ENCODE measurements at regions not wholly inside any gene's neighbourhood (a gene's known extent, or its start where the extent isn't known, plus 50 kb on each side); places are given as distances from the start of the nearest gene placed in this dataset.
"Not testable (repeated sequence)": the region's sequence is repeated elsewhere in the genome, so short reads cannot be mapped to it uniquely, and the experiment has no call there.

DNA sequence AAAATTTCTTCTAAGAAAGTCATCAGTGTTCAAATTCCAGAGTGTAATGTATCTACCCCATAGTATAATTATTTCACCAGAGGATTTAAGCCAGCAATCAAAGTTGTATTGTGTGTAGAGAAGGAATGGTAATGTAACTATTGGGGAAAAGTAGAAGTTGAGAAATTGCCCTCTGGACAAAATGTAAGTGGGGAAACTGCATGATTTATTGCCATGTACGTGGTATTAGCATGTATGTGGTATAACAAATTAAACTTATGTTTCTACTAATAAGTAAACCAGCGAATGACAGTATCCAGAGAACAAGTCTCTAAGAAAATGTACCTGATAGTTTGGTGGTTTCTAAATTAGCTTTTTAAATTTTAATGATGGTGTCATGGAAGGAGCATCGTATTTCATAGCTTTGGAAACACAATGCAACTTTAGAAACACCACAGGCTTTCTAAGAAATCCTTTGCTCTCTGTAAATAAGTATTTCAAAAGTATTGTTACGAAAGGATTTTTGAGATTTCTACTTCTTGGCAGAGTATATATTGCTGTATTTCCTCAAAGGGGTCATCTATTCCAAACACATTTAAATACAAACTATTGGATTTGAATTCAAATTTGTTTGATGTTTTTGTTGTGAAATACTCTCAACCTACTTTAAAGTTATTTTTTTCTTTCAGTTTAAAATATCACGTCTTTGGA, 1018.9 kb upstream of the ZEB2 start:
- DNase-seq (ENCODE audit: low read depth in 4 of 4, low spot score in 1 of 4), result no peak

DNA sequence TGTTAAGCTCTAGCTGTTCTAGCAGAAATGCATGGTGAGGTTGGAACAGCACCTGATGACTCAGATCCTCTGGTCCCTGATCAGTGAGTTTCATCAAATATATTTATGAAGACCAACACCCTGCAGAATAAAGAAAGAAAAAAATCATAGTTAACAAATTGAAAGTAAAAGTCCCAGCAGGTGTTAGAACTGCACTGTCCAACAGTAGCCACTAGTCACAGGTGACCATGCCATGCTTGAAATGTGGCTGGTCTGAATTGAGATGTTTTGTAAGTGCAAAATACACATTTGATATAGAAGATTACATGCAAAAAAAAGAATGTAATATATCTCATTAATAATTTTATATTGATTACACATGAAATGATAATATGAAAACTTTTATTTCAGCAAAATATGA, 1010.7 kb upstream of the ZEB2 start:
- no peak for DNase-seq (ENCODE audit: low read depth in 4 of 4, low spot score in 1 of 4)

DNA sequence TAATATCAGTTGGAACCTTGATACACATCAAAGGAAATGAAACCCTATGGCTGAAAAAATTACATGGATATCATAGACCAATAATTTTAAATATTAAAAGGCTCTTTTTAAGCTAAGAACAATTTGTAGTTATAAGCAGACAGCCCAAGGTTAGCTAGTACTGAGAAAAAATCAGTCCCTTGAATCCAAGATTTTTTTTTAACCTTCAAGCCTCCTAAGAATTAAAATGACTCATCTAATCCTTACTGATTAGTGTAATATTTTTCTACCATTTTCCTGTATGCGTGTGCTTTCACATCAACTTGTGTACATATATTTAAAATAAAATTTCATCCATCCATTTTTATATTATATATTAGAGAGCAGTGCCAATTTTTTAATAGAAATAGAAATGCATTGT, 1004.9 kb upstream of the ZEB2 start:
- DNase-seq (ENCODE audit: low read depth in 4 of 4, low spot score in 1 of 4), result no peak

DNA sequence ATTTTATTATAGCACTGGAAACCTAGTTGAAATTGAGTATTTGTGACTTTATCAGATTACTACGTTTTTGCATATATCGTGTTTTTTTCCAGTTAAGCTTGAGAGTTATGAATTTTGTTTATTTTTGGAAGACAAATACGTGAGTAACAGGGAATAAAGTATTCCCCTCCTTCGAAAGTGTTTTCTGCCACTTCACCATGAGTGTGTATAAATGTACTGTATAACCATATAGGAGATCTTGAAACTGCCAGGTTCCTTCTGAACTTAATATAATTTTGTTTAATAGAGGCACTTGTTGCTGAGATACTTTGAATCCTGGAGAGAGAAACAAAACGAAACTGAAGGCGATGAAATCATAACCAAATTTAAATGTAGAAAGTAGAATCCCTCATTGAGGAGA, 1004.4 kb upstream of the ZEB2 start:
- DNase-seq (ENCODE audit: low read depth in 4 of 4, low spot score in 1 of 4), result no peak

DNA sequence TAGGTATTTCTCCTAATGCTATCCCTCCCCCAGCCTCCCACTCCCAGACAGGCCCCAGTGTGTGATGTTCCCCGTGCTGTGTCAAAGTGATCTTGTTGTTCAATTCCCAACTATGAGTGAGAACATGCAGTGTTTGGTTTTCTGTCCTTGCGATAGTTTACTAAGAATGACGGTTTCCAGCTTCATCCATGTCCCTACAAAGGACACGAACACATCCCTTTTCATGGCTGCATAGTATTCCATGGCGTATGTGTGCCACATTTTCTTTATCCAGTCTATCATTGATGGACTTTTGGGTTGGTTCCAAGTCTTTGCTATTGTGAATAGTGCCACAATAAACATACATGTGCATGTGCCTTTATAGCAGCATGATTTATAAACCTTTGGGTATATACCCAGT, 999.3 kb upstream of the ZEB2 start:
- not testable (repeated sequence) for DNase-seq (ENCODE audit: low read depth in 4 of 4, low spot score in 1 of 4)

DNA sequence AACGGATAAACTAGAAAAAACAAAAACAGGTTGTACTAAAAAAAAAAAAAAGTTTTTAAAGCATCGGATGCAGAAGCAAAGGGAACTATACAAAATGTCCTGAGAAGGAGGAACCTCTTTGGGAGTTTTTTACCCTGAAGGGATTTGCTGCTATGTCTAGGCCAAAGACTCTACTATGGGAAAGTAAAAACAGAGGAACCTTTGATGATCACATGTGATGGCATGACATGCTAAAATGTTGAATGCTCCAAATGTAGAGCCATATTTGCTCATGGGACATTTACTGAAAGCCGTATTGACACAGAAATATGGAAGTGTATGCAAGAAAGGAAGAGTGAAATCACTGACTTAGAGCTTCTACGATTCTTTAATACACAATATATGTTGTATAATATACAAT, 992.0 kb upstream of the ZEB2 start:
- DNase-seq (ENCODE audit: low read depth in 4 of 4, low spot score in 1 of 4), result no peak

DNA sequence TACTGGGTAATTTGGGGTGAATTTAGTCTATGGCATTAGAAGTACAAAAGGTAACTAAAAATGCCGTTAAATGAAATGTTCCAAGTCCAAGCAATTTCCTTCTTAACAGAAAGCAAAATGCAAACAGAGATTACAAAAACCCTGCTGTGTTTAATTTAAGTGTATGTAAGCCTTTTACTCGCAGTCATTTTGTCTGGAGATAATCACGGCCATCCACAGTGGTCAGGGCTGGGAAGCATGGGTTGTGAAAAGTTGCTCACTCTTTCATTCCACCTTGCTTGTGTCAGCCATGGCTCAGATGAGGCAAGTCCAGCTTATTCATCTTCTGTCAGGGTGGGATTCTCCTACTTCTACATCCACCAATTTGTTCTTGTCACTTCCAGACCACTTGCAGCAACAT, 983.6 kb upstream of the ZEB2 start:
- no peak for DNase-seq (ENCODE audit: low read depth in 4 of 4, low spot score in 1 of 4)

DNA sequence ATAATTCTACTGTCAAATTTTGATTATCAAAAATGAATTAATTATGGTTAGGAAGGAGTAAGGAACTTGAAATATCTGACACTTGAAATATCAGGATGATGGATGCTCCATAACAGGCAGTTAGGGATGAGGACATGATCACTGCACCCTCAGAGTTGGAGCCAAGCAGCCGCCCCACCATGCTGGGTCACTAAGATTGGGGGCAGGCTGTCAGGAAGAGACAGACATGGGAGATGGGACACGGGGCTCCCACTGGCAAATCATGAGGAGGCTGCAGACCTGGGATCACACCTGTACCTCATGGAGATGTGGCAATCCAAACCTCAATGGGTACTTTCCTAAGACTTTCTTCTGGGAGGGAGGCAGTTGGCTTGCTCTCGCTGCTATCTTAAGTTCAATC, 982.0 kb upstream of the ZEB2 start:
- DNase-seq (ENCODE audit: low read depth in 4 of 4, low spot score in 1 of 4), result no peak

DNA sequence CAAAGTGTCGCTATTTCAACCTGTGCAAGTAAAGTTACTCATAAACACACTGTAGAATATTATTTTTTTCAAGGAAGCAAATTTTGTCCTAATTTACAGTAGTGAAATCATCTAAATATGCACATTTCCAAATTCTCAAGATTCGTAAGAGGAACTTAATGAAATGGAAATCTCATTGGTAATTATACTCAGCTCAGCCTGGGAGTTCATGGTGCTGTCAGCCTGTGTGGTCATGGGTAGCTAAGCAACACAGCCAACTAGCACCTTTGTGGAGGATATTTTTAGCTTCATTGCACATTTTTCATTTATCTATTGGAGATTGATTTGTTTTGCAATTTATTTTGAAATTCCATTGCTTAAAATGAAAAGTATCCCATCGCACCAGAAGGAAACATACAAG, 975.7 kb upstream of the ZEB2 start:
- no peak for DNase-seq (ENCODE audit: low read depth in 4 of 4, low spot score in 1 of 4)

DNA sequence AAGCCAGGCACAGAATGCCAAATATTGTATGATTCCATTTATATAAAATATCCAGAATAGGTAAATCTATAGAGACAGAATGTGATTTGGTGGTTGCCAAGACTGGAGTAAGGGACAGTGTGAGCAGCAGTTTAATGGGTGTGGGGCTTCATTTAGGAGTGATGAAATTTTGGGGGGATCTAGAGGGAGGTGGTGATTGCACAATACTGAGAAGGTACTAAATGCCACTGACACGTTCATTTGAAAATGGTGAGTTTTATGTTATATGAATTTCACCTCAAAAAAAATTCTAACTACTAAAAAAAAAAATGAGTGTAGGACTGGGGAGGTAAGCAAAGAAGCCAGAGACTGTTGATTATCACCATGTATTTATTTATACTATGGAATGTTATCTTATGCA, 974.5 kb upstream of the ZEB2 start:
- DNase-seq (ENCODE audit: low read depth in 4 of 4, low spot score in 1 of 4), result no peak

DNA sequence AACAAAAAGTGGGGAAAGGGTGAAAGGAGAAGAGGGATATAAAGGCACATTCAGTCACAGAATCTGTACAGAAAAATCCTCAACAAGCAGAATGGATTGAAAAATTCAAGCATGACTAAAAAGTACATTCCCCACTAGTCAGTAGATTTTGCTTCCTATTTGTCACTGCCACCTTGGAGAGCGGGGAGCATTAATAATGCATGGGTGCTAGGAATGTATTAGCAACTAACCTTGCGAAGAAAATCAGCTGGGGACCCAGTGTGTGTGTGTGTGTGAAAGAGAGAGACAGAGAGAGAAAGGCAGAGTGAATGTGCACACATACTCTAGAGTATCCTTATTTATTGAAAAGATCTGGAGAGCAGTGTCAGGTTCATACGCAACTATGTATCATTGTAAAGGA, 968.7 kb upstream of the ZEB2 start:
- DNase-seq (ENCODE audit: low read depth in 4 of 4, low spot score in 1 of 4), result no peak

DNA sequence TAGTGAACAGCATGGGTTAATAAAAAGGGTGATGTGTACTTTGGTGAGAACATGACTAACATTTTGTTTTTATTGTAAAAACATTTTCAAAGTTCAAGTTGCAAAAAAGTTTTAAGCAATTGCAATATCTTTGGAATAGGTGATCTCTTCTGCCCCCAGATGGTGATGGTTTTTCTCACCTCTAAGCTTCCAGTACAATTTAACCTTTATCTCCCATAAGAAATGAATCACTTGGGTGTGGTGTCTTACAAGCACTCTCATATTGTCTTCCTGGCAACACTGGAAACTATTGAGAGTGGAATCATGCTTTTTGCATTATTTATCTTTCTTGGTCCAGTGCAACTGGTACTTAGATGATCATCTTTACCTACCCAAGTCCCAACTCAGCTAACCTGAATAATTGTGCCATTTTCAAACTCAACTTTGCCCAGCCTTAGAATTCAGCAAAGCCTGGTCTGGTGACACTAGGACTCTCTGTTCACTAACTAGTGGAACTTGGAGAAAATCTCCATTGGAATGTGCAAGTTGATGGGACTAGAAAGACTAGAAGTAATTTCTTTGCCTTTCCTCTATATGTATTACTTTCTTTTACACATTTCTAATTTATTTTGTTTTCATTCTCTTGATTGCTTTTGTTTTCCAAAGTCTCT, 964.7 kb upstream of the ZEB2 start:
- DNase-seq (ENCODE audit: low read depth in 4 of 4, low spot score in 1 of 4), result no peak

DNA sequence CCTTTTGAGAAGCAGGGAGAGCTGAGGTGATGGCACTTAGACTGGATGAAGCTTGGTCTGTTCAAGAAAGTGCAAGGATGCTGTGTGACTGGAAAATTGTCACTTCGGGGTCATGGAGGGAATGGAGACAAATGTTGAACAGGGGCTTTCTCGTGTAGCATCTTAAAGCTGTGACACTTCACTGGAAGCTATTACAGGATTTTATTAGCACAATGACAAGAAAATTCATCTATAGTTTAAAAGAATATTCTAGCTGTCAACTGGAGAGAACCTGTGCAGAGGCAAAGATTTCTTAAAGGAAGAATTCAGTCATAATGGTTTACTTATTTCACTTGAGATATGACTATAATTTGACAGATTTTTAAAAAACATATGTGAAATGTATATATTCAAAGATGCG, 963.9 kb upstream of the ZEB2 start:
- DNase-seq (ENCODE audit: low read depth in 4 of 4, low spot score in 1 of 4), result no peak

DNA sequence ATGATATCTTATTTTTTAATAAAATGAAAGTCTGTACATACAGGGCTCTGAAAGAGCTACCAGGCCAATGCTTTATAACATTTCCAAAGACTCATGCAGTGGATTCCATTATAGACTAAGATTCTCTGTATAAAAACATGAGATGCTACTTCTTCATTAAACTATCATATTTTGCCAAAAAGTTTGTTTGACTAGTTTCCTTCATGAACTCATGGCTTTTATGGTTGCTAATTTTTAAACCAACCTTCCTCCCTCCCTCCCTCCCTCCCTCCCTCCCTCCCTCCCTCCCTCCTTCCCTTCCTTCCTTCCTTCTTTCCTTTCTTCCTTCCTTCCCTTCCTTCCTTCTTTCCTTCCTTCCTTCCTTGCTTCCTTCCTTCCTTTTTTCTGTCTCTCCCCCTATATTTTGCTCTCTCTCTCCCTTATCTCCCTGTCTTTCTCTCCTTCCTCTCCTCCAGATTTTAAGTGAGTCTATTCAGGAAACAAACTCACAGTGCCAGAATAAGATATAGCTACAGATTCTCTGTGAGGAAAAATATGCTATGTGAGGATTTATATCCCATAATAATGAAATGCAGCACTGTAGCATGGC, 961.5 kb upstream of the ZEB2 start:
- no peak for DNase-seq (ENCODE audit: low read depth in 4 of 4, low spot score in 1 of 4)

DNA sequence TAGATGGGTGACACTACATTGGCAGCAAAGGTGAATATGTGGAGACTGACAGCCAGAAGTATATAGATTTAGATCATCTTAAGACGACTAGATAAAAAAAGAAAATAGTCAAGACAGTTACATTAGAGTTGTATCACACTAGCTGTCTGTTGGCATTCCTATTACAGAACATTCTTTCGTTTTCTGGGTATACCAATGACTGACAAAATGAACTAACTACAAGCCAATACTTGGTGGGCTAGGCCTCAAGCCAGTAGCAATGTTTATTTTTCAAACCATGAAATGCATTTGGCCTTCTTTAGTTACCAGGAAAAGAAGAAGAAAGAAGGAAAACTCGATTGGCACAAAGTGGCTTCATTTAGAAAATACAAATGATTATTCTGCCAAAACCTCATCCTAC, 944.9 kb upstream of the ZEB2 start:
- no peak for DNase-seq (ENCODE audit: low read depth in 4 of 4, low spot score in 1 of 4)

DNA sequence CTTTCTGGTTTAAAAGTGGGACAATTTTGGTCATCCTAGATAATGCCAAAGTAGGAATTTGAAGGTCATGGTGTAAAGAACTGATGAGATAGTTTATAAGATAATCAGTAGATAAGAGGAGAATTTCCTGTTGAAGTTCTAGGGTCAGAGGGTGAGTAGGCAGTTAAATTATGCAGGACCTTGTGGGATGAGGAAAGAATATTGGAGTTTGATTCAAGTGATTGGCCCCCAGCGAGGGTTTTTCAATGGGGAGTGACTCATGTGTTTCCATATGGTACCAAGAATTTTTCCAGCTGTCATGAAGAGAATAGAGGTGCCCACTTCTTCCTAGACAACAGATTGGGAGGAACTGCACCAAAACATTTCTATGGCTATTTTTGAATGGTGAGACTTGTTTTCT, 940.2 kb upstream of the ZEB2 start:
- no peak for DNase-seq (ENCODE audit: low read depth in 4 of 4, low spot score in 1 of 4)

DNA sequence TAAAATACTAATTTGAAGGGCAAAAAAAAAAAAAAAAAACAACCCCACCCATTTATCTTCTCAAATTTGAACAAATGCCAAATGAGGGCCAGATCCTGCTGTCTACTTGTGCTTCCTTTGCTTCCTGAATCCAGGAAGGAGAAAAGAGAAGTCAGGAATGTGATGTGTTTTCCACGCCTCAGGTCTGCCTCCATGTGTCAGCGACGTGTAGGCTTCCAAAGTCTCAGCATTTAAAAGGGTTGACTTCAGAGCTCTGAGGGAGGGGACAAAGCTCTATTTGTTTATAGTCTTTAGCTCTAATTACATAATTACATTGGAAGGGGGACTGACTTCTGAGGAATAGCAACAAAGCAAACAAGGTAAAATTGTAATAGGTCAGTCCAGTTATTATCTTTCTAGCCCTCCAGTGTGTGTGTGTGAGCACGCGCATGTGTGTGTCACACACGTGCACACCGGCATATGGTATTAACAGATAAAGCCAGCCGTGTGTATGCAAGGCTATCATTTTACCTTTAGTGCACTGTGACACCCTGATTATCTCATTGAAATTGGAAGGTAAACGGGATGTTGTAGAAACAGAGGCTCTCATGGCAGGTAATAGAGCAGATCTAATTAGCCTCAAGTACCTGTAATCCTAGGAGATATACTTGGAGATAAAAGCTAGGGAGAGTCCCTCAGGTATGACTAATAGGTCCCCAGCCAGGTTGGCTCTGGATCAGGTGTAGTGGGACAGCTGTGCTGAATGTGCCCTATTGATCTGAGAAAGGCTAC, 911.4 kb upstream of the ZEB2 start:
- no peak for DNase-seq (ENCODE audit: low read depth in 4 of 4, low spot score in 1 of 4)

DNA sequence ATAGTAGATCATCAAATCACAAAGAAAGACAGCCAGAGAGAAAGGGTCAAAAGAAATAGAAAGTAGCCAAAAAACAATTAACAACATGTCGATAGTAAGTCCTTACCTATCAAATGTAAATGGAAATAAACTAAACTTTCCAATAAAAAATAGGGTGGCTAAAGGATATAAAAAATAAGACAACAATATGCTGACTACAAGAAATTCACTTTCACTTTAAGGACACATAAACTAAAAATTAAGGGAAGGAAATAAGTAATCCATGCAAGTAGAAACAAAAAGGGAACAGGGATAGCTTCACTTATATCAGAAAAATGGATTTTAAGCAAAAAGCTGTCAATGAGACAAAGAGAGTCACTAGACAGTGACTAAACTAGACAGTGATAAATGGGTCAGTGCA, 903.9 kb upstream of the ZEB2 start:
- DNase-seq (ENCODE audit: low read depth in 4 of 4, low spot score in 1 of 4), result no peak

DNA sequence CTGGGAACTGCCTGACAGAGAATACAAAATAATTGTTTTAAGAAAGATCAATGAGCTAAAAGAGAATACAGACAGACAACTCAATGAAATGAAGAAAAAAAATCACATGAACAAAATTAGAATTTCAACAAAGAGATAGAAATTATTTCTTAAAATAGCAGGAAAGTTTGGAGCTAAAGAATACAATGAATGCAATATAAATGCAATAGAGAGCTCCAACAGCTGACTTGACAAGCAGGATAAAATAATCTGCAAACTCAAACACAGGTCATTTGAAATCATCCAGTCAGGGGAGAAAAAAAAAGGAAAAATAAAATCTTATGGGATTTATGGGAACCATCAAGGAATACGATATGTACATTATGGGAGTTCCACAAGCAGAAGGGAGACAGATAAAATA, 902.7 kb upstream of the ZEB2 start:
- DNase-seq (ENCODE audit: low read depth in 4 of 4, low spot score in 1 of 4), result no peak

DNA sequence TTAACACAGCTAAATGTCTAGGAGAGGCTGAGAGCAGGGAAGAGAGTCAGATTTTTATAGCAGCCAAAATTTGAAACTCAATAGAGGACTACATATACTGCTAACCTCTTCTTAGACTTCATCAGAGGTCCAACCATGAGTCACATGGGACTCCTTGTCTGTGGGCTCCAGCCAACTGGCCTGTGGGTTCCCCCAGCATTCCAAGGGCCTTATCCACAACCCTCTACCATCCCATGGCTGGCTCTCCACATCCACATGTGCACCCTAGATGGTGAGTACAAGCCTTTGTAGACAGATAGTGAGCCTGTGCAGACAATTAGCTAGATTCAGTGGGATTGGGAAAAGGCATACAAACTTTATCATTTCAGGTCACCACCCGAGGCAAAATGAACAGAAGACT, 901.9 kb upstream of the ZEB2 start:
- no peak for DNase-seq (ENCODE audit: low read depth in 4 of 4, low spot score in 1 of 4)

DNA sequence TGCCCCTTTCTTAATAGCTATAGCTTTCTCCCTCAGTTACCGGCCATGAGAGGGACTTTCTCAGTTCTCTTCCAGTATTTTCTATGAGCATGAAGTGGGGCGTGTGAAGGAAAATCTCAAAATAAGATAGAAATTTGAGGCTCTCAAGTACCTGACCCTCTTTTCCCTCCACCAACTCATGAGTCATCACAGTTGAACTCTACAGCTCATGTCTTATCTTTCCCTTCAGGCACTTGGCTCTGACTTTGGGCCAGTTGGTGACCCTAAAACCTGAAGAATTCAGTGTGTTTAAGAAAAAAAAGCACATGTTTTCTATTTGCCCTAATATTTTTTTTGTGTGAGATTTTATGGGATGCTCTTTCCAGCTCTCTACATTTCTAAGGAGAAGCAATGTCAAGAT, 896.7 kb upstream of the ZEB2 start:
- no peak for DNase-seq (ENCODE audit: low read depth in 4 of 4, low spot score in 1 of 4)

DNA sequence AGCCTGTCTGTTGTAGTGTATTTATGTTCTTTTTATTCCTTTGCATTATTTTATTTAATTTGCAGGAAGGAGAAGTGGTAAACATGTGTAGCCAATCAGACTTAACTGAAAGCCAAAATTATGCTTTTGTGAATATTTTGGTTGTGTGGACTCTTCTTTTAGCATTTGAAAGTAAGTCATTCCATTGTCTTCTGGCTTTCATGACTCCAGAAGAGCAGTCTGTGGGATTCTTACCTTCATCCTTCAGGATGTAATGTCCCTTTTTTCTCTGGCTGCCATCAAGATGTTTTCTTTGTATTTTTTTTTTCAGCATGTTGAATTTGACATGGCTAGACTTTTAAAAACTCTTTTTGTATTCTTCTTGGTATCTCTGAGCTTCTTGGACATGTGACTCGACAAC, 895.2 kb upstream of the ZEB2 start:
- DNase-seq (ENCODE audit: low read depth in 4 of 4, low spot score in 1 of 4), result no peak

Measured in stimulated activated CD4-positive, alpha-beta T cell treated with anti-CD3 and anti-CD28 coated beads, Interleukin-1b, Interleukin-23, amount 100 ng/mL, for 24 hours (primary cell).